ENCODE measurements at regions not wholly inside any gene's neighbourhood (a gene's known extent, or its start where the extent isn't known, plus 50 kb on each side); places are given as distances from the start of the nearest gene placed in this dataset.

GRCh38 chr10:59578741-59579140, 130.9 kb downstream of the SLC16A9 start:
- H3K4me3 ChIP-seq (ENCODE audit: low read depth, low read length), result no peak overlapping the region
- DNase-seq (ENCODE audit: low read depth), result no peak
- TF ChIP-seq MAX (IDR thresholded peaks at IDR 0.05; ENCODE audit: low read depth, low read length), result no peak
- TF ChIP-seq, protein P1, sequence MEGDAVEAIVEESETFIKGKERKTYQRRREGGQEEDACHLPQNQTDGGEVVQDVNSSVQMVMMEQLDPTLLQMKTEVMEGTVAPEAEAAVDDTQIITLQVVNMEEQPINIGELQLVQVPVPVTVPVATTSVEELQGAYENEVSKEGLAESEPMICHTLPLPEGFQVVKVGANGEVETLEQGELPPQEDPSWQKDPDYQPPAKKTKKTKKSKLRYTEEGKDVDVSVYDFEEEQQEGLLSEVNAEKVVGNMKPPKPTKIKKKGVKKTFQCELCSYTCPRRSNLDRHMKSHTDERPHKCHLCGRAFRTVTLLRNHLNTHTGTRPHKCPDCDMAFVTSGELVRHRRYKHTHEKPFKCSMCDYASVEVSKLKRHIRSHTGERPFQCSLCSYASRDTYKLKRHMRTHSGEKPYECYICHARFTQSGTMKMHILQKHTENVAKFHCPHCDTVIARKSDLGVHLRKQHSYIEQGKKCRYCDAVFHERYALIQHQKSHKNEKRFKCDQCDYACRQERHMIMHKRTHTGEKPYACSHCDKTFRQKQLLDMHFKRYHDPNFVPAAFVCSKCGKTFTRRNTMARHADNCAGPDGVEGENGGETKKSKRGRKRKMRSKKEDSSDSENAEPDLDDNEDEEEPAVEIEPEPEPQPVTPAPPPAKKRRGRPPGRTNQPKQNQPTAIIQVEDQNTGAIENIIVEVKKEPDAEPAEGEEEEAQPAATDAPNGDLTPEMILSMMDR (IDR thresholded peaks at IDR 0.05; ENCODE audit: low read depth, low read length), result no peak
- TF ChIP-seq MYC (IDR thresholded peaks at IDR 0.05; ENCODE audit: low read depth, low read length), result no peak
- TF ChIP-seq POLR2A (IDR thresholded peaks at IDR 0.05; ENCODE audit: extremely low read depth, insufficient read length), result no peak

GRCh38 chr10:59577984-59578383, 131.7 kb downstream of the SLC16A9 start:
- TF ChIP-seq POLR2A (IDR thresholded peaks at IDR 0.05; ENCODE audit: extremely low read depth, insufficient read length) (no peak), MAX (IDR thresholded peaks at IDR 0.05; ENCODE audit: low read depth, low read length) (no peak), MYC (IDR thresholded peaks at IDR 0.05; ENCODE audit: low read depth, low read length) (no peak)
- TF ChIP-seq, protein P1 (IDR thresholded peaks at IDR 0.05; ENCODE audit: low read depth, low read length), result no peak
- H3K4me3 ChIP-seq (ENCODE audit: low read depth, low read length), result no peak overlapping the region
- DNase-seq (ENCODE audit: low read depth), result no peak

DNA sequence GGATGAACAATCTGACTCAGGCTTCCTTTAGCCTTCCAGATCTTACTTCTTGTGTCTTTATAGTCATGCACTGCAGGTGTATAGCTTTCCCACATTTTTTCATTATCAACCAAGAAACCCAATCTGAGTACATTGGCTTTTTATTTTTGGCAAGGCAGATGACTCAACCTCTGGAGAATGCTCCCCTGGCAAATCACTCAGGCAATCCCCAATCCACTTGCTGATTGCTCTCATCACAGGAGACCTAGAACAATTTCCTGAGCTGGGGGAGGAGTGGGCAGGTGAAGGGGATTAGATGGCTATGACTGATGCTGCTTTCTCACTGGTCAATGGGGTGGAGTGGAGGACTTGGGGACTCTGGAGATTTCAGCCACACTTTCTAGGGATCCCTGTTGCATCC, 134.4 kb downstream of the SLC16A9 start:
- H3K4me3 ChIP-seq (ENCODE audit: low read depth, low read length), result no peak overlapping the region
- DNase-seq (ENCODE audit: low read depth), result no peak
- TF ChIP-seq, protein P1 (IDR thresholded peaks at IDR 0.05; ENCODE audit: low read depth, low read length), result no peak
- no peak for TF ChIP-seq MYC (IDR thresholded peaks at IDR 0.05; ENCODE audit: low read depth, low read length)
- no peak for TF ChIP-seq POLR2A (IDR thresholded peaks at IDR 0.05; ENCODE audit: extremely low read depth, insufficient read length)
- no peak for TF ChIP-seq MAX (IDR thresholded peaks at IDR 0.05; ENCODE audit: low read depth, low read length)

- TF ChIP-seq MYC (IDR thresholded peaks at IDR 0.05; ENCODE audit: low read depth, low read length) (no peak), POLR2A (IDR thresholded peaks at IDR 0.05; ENCODE audit: extremely low read depth, insufficient read length) (no peak), MAX (IDR thresholded peaks at IDR 0.05; ENCODE audit: low read depth, low read length) (no peak)
- TF ChIP-seq, protein P1 (IDR thresholded peaks at IDR 0.05; ENCODE audit: low read depth, low read length), result no peak
- H3K4me3 ChIP-seq (ENCODE audit: low read depth, low read length), result no peak overlapping the region
- no peak for DNase-seq (ENCODE audit: low read depth)
Observed at GRCh38 chr10:59563531-59563930, 146.1 kb downstream of the SLC16A9 start.

DNA sequence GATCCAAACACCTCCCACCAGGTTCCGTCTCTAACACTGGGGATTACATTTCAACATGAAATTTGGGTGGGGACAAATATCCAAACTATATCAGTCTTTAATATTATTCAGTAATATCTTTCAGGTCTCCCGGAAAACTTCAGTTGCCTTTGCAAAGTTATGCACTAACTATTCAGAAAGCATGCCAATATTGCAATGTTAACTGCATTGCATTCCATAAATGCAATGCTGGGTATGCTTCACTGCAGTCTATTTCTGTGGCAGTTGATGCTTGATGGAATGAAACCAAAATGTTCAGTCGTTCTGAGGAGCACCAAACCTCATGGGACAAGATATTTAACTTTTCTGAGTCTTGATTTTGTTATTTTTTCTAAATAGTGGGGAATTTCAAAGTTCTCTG, 147.5 kb downstream of the SLC16A9 start:
- H3K4me3 ChIP-seq (ENCODE audit: low read depth, low read length), result no peak overlapping the region
- TF ChIP-seq MYC (IDR thresholded peaks at IDR 0.05; ENCODE audit: low read depth, low read length), result no peak
- TF ChIP-seq, protein P1 (IDR thresholded peaks at IDR 0.05; ENCODE audit: low read depth, low read length), result no peak
- TF ChIP-seq MAX (IDR thresholded peaks at IDR 0.05; ENCODE audit: low read depth, low read length), result no peak
- no peak for TF ChIP-seq POLR2A (IDR thresholded peaks at IDR 0.05; ENCODE audit: extremely low read depth, insufficient read length)
- no peak for DNase-seq (ENCODE audit: low read depth)

Measured in NB4 (cell line).